NCI-H226 (cell line): ENCODE measurements at regions not wholly inside any gene's neighbourhood (a gene's known extent, or its start where the extent isn't known, plus 50 kb on each side); places are given as distances from the start of the nearest gene placed in this dataset.

Experiments used
- DNase-seq: peaks from one replicate; pipeline ENCODE4 v3.0.0-alpha.2; 2015

GRCh38 chrX:10021461-10022272, 54.5 kb downstream of the CLDN34 start:
- no peak for DNase-seq

GRCh38 chrX:10022273-10022541, 55.0 kb downstream of the CLDN34 start:
- DNase-seq: no peak

- DNase-seq: peak; percentile 70
Measured at GRCh38 chrX:10022580-10023245, 55.6 kb downstream of the CLDN34 start.

DNA sequence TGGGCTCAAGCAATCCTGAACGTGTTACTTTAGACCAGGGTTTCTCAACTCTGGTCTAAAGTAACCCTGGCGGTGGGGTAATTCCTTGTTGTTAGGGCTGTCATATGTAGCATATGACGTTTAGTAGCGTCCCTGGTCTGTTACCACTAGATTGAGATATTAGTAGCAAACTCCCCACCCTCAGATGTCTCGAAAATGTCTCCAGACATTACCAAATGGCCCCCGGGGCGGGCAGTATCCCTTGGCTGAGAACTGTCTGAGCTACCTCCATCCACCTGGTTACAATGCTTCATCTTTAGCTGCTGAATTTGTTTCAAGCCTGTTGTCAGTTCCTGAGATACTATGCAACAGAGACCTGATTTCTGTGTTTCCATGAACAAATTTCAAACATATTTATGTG, 56.7 kb downstream of the CLDN34 start:
- no peak for DNase-seq

- no peak for DNase-seq
Measured at GRCh38 chrX:10025742-10026493, 58.8 kb downstream of the CLDN34 start.

GRCh38 chrX:10028283-10029104, 61.3 kb downstream of the CLDN34 start:
- no peak for DNase-seq

DNA sequence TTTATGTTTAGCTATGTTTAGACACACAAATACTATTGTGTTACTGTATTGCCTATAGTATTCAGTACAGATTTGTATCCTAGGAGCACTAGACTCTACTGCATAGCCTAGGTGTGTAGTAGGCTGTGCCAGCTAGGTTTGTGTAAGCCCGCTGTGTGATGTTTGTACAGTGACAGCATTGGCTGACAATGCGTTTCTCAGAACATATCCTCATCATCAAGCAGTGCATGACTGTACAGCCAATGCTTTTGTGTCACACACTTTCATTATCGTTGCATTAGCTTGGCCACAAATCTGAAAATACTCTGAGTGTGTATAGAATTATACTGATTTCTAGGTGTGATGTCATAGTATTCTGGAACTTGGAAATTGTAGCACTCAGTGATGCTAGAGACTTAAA, 63.4 kb downstream of the CLDN34 start:
- DNase-seq: no peak

GRCh38 chrX:10031746-10032145, 64.6 kb downstream of the CLDN34 start:
- DNase-seq: no peak

DNA sequence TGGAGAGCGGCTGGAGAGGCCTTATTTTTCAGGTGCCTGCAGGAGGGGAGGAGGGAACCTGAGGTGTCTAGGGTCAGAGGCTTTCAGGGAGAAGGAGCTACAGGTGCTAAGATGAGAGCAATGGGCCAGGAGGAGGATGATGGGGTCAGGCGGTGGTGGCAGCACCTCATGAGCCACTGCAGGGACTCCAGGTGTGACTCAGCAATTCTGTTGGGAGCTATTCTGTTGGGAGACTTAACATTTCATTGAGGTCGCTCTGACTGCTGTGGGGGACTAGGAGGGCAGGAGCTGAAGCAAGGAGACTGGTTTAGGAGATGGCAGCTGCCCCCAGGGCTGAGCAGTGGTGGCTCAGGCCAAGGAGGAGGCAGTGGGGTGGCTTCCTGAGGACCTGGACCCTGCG, 65.0 kb downstream of the CLDN34 start:
- no peak for DNase-seq

- no peak for DNase-seq
Measured at GRCh38 chrX:10033375-10034007, 66.3 kb downstream of the CLDN34 start.

DNA sequence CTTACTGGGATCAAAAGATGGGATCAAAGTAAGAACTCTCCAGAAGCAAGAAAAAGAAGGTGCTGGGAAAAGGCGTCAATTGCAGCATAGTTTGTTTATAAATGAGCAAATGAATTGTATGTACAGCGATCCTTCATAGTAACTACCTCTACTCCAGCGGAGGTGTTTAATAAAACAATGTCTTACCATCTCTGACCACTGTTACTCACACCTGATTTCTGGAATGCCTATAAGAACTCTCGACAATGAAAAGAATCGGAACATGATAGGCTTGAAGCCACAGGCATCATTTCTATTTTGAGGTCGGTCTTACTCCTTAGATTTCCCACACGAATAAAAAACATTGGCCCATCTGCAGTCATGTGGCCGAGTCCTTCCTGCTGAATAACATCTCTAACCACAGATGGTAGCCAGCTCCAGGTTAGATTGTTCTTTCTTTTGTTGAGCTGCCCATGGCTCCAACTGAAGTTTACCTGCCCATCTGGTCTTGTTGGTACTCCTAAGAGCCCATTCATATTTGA, 67.6 kb downstream of the CLDN34 start:
- no peak for DNase-seq

DNA sequence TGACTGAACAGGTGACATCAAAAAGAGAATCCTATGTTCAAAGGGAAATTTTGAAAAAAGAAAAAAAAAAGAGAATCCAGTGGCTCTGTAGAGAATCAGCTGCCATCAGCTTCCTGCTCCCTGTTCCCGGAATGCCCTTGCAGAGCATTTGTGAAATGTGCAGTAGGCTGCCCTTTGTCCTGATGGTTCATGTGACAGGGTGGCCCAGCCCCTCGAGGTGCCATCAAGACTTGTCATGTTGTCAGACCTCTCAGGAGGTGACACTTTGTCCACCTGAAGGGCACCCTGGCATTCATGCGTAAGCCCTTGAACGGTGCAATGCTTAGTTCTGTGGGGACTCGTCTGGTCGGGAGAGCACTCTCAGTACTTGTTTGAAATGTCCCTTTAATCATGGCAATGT, 71.4 kb downstream of the CLDN34 start:
- DNase-seq: no peak

GRCh38 chrX:10039821-10040793, 72.9 kb downstream of the CLDN34 start:
- peak; percentile 53 for DNase-seq

DNA sequence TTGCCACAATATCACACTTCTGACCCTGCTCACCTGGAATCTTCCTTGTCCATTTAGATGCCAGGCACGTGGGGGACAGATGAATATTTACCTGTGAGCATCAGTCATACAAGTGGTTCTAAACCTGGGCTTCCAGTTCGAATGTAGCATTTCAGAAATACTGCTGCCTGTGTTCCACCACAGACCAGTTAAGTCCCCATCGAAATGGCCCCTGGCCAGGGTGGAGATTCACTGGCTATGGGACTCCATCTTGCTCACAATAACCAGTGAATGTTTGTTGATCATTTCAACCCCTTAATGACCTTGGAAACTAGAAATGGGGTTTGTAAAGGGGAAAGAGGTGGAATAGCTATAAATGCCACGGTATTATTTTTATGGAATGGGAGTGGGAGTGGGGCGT, 73.8 kb downstream of the CLDN34 start:
- DNase-seq: no peak

DNA sequence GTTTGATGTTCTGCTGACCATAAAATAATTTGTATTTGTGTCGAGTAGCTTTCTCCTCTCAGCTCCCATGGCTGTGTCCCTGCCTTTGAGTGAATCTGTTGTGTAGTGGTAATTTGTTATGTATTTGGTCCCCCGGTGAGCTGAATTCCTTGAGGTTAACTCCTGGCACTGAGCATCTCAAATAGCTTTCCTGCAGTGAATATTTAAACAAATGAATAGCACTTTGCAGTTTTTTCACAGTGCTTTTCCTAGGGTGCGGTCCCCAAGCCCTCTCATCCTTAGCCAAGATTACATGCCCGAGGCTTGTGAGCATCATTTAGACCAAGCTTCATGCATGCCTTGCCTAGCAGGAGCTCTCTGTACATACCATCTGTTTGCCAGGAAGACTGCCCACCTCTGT, 74.2 kb downstream of the CLDN34 start:
- DNase-seq: peak; percentile 9

DNA sequence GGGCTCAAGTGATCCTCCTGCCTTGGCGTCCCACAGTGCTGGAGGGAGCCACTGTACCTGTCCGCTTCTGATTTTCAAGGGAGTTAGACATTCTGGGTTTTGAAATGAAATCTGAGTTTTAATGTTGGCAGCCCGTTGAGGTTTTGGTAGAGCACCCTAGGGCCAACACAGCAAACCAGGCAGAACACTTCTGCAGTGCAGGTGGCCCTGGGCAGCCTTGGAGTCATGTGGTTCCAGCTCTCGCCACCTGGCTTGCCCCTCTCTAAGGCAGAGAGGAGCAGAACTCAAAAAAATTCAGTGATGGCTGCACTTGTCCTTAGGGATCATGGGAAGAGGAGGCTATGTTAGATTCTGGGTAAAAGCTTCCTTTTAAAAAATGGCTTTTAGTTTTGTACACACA, 74.9 kb downstream of the CLDN34 start:
- DNase-seq: no peak

GRCh38 chrX:10043386-10043785, 76.2 kb downstream of the CLDN34 start:
- DNase-seq: no peak

DNA sequence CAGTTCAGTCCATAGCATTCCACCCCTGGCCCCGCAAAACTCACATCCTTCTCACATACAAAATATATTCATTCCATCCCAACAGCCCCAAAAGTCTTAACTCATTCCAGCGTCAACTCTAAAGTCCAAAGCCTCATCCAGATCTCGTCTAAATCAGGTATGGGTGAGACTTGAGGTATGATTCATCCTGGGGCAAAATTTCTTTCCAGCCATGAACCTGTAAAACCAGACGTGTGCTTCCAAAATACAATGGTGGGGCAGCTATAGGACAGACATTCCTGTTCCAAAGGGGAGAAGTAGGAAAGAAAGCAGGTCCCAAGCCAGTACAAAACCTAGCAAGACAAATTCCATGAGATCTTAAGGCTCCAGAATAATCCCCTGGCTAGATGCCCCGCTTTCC, 76.9 kb downstream of the CLDN34 start:
- no peak for DNase-seq

- DNase-seq: no peak
Measured at GRCh38 chrX:10045327-10046000, 78.3 kb downstream of the CLDN34 start.

- no peak for DNase-seq
Measured at GRCh38 chrX:10047133-10047532, 80.0 kb downstream of the CLDN34 start.

DNA sequence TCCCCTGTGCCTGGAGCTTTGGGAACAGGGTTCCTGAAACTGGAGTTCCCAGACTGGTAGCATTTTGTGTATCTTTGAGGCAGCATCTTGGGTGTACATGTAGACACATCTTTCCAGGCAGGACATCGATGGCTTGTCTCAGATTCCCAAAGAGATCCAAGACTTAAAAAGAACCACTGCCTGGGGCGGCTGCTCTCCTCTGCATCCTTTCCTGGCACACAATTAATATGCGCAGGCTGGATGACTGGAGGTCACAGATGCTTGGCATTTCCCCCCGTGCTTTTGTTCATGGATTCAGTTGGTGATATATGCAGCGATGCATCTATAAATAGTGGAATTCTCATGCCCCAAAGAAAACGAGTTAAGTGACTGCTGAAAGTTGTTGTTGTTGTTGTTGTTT, 80.5 kb downstream of the CLDN34 start:
- no peak for DNase-seq
